AG04450 (cell line): ENCODE measurements at regions not wholly inside any gene's neighbourhood (a gene's known extent, or its start where the extent isn't known, plus 50 kb on each side); places are given as distances from the start of the nearest gene placed in this dataset.

Experiments used
- CTCF ChIA-PET: fragments of 300-600, 350-600 bp; formaldehyde crosslinking; extraction: SDS; loops from one replicate; lab custom pipeline; 2022; ENCODE audit warnings: antibody characterized with exemption, inconsistent platforms; lab: Charles Lee
- POLR2A ChIA-PET: fragments of 350-600 bp; formaldehyde crosslinking; extraction: SDS; loops from one replicate; lab custom pipeline; 2021; ENCODE audit warnings: antibody characterized with exemption, inconsistent platforms; lab: Yijun Ruan, JAX
- DNase-seq: peaks from one replicate; pipeline ENCODE4 v3.0.0-alpha.2; 2011; ENCODE audit warnings: low read depth, low spot score
- H3K27ac ChIP-seq: one replicate; pipeline ENCODE4 v1.5.1; 2012; ENCODE audit warnings: low read depth, low read length, control low read depth
- H3K27me3 ChIP-seq: one replicate; pipeline ENCODE4 v1.6.0; 2012; ENCODE audit warnings: low read length; ENCODE audit not compliant: control insufficient read depth, insufficient read depth
- H3K4me3 ChIP-seq: 2 replicates; pipeline ENCODE4 v1.5.1; 2011; ENCODE audit warnings: mild to moderate bottlenecking, low read depth, low read length, control low read depth
- H3K9me3 ChIP-seq: 2 replicates; pipeline ENCODE4 v1.5.1; 2012; ENCODE audit warnings: low read length; ENCODE audit not compliant: control insufficient read depth, insufficient read depth
- TF ChIP-seq, protein P1 (sequence below): IDR thresholded peaks from 2 replicates; pipeline ENCODE4 v1.5.1; 2011; ENCODE audit warnings: low read depth, low read length, control low read depth, inconsistent platforms

DNA sequence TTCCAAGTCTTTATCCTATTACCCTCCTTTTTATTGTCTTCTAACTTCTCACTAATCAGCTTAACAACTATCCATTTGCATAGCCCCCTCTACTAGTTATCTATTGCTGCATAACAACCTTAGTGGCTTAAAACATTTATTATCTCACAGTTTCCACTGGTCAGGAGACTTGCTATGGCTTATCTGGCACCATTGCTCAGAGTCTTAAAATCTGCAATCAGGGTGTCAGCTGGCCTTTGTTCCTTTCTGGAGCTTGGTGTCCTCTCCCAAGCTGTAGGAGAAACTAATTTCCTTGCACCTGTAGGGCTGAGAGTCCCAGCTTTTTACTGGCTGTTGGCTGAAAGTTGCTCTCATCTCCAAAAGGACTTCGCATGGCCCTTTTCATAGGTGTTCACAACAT is 137.0 kb upstream of the SMIM31 start:
- H3K4me3 ChIP-seq, result no peak overlapping the region
- TF ChIP-seq, protein P1, sequence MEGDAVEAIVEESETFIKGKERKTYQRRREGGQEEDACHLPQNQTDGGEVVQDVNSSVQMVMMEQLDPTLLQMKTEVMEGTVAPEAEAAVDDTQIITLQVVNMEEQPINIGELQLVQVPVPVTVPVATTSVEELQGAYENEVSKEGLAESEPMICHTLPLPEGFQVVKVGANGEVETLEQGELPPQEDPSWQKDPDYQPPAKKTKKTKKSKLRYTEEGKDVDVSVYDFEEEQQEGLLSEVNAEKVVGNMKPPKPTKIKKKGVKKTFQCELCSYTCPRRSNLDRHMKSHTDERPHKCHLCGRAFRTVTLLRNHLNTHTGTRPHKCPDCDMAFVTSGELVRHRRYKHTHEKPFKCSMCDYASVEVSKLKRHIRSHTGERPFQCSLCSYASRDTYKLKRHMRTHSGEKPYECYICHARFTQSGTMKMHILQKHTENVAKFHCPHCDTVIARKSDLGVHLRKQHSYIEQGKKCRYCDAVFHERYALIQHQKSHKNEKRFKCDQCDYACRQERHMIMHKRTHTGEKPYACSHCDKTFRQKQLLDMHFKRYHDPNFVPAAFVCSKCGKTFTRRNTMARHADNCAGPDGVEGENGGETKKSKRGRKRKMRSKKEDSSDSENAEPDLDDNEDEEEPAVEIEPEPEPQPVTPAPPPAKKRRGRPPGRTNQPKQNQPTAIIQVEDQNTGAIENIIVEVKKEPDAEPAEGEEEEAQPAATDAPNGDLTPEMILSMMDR, result no peak
- CTCF ChIA-PET, result no interaction called here
- no peak for DNase-seq
- H3K9me3 ChIP-seq, result peaks cover 6% of the 10 kb centered on the region; the same call in 1 of the 2 replicates
- POLR2A ChIA-PET, result no interaction called here
- H3K27ac ChIP-seq, result no peak overlapping the region
- no peaks in the 10 kb centered on the region for H3K27me3 ChIP-seq

DNA sequence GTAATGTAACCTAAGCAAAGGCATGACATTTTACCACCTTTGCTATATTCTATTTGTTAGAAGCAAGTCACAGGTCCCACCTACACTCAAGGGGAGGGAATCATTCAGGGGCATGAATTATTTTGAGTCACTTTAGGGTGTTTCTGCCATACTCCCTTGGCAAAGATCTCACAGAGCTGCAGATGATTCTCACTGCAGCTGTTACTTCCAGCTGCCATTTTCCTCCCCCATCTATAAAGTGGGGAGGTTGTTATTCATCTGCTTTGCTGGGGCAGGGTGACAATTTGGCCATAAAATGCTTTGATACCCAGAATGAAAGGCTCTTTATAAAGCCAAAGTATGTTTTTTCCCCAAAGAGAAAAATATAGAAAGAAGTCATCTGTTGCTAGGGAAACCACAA is 136.5 kb upstream of the SMIM31 start:
- no peak overlapping the region for H3K27ac ChIP-seq
- TF ChIP-seq, protein P1, result no peak
- H3K9me3 ChIP-seq, result peaks cover 6% of the 10 kb centered on the region; the same call in 1 of the 2 replicates
- POLR2A ChIA-PET, result no interaction called here
- CTCF ChIA-PET, result no interaction called here
- DNase-seq, result no peak
- no peaks in the 10 kb centered on the region for H3K27me3 ChIP-seq
- H3K4me3 ChIP-seq, result no peak overlapping the region

DNA sequence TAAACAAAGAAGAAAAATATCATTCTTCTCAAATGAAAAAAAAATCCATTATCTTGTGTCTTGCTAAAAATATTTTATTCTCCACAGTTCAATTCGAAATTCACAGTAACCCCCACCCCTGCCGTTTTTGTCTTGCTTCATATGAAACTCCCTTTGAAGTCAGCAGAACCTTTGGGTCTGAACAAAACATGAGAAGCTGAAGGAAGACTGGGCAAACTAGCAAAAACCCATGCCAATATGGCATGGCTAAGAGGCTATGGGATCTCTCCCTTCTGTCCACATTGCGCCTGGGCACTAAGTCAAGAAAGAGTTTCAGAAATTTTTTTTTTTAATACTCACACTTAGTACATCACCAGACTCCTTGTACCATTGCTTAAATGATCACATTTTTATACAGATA is 136.0 kb upstream of the SMIM31 start:
- Histone ChIP-seq H3K4me3 (no peak overlapping the region), H3K27me3 (no peaks in the 10 kb centered on the region), H3K27ac (no peak overlapping the region), H3K9me3 (peaks cover 9% of the 10 kb centered on the region; the same call in 1 of the 2 replicates)
- DNase-seq, result no peak
- ChIA-PET CTCF (no interaction called here), POLR2A (no interaction called here)
- TF ChIP-seq, protein P1, result no peak

DNA sequence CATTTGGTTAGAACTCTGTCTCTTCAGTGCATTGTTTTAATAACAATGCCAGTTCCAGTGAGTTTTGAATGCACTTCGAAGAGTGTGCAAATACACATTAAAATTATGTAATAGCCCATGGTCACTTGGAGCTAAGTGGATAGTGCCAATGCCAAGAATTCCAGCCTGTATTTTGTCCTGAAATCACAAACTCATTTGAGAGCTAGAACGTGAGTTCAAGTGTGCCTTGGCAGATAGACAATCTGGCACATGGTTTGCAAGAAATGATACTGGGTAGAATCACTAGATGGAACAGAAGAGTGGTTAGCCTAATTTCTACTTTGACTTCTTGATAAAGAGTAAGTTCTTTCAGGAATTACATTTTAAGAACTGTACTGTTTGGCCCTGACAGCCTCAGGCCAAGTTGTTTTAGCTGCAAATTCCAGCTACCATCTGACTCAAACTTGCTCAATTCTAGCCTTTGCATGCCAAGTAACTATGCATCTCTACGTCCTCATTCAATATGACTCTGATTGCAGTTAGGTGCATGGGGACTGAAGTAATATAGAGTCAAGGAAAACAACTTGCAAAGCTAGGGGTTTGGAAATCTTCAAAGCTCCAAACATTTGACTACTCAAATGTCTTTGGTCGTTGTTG is 131.9 kb upstream of the SMIM31 start:
- DNase-seq, result no peak
- TF ChIP-seq, protein P1, result no peak
- no peak overlapping the region for H3K4me3 ChIP-seq
- ChIA-PET POLR2A (no interaction called here), CTCF (no interaction called here)
- H3K27me3 ChIP-seq, result no peaks in the 10 kb centered on the region
- no peak overlapping the region for H3K27ac ChIP-seq
- H3K9me3 ChIP-seq, result peaks cover 13% of the 10 kb centered on the region

DNA sequence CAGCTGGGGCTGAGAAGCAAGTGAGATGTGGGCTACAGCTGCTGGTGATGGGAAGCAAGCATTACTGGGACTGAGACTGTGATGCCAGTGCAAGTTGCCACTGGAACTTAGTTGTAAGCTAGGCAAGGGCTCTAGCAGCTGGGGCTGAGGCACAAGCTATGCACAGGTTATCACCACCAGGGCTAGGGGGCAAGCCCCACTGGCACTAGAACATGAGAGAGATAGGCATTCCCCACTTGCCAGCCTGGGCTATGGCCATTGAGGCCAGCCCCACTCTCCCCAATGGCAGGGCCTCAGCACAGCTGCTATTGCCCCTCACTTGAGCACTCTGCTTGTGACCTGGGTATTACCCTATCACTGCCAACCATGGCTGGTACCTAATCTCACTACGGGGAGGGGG is 130.8 kb upstream of the SMIM31 start:
- Histone ChIP-seq H3K9me3 (peaks cover 13% of the 10 kb centered on the region), H3K27ac (no peak overlapping the region), H3K4me3 (no peak overlapping the region), H3K27me3 (no peaks in the 10 kb centered on the region)
- DNase-seq, result no peak
- ChIA-PET CTCF (no interaction called here), POLR2A (no interaction called here)
- TF ChIP-seq, protein P1, result no peak
